Liver (tissue), 8 donors: ENCODE measurements at regions not wholly inside any gene's neighbourhood (a gene's known extent, or its start where the extent isn't known, plus 50 kb on each side); places are given as distances from the start of the nearest gene placed in this dataset.

Source experiments
- DNase-seq: peaks from one replicate; pipeline ENCODE4 v3.0.0-alpha.2; 2017; ENCODE audit warnings: low spot score
- H3K27ac ChIP-seq, 2 donors: one replicate each; pipeline ENCODE4 v1.7.0; 2013; ENCODE audit warnings: inconsistent platforms in 2 of 2, low read length in 2 of 2, control low read depth in 1 of 2, low read depth in 1 of 2, mild to moderate bottlenecking in 1 of 2
- H3K27me3 ChIP-seq, 4 donors: one replicate each; pipeline versions ENCODE4 v1.6.1 to v1.7.0; 2013; ENCODE audit warnings: low read length in 3 of 4, inconsistent platforms in 1 of 4, mild to moderate bottlenecking in 1 of 4, moderate library complexity in 1 of 4; ENCODE audit not compliant: control insufficient read depth in 4 of 4, insufficient read depth in 4 of 4
- H3K36me3 ChIP-seq, 4 donors: one replicate each; pipeline versions ENCODE4 v1.6.1 to v1.7.0; 2013; ENCODE audit warnings: low read length in 3 of 4, mild to moderate bottlenecking in 3 of 4, low read depth in 1 of 4, moderate library complexity in 1 of 4; ENCODE audit not compliant: control insufficient read depth in 4 of 4, insufficient read depth in 3 of 4
- H3K4me1 ChIP-seq, 4 donors: one replicate each; pipeline versions ENCODE4 v1.6.1 to v1.7.0; 2013; ENCODE audit warnings: low read length in 3 of 4, mild to moderate bottlenecking in 3 of 4, moderate library complexity in 1 of 4; ENCODE audit not compliant: control insufficient read depth in 4 of 4, insufficient read depth in 4 of 4
- H3K4me3 ChIP-seq, 3 donors: one replicate each; pipeline versions ENCODE4 v1.6.1 to v1.7.0; 2013; ENCODE audit warnings: low read length in 3 of 3, control low read depth in 1 of 3, low read depth in 1 of 3, mild to moderate bottlenecking in 1 of 3
- H3K9ac ChIP-seq, 2 donors: one replicate each; pipeline ENCODE4 v1.7.0; 2013; ENCODE audit warnings: low read length in 2 of 2, mild to moderate bottlenecking in 2 of 2, moderate library complexity in 2 of 2, control low read depth in 1 of 2, low read depth in 1 of 2
- H3K9me3 ChIP-seq, 4 donors: one replicate each; pipeline versions ENCODE4 v1.6.1 to v1.7.0; 2013; ENCODE audit warnings: low read length in 3 of 4; ENCODE audit not compliant: control insufficient read depth in 4 of 4
- EGR1 ChIP-seq, 2 donors: IDR thresholded peaks; 2 replicates each; pipeline ENCODE4 v1.6.1; 2016 to 2018; ENCODE audit warnings: antibody characterized with exemption in 2 of 2, low read depth in 2 of 2
- FOXA1 ChIP-seq: IDR thresholded peaks from 2 replicates; pipeline ENCODE4 v1.6.1; 2016; ENCODE audit warnings: antibody characterized with exemption
- FOXA2 ChIP-seq: IDR thresholded peaks from 2 replicates; pipeline ENCODE4 v1.6.1; 2016; ENCODE audit warnings: antibody characterized with exemption
- GABPA ChIP-seq, 2 donors: IDR thresholded peaks in 1 of 2; conservative IDR thresholded peaks in 1 of 2; 2 replicates each; pipeline ENCODE4 v1.6.1; 2016; ENCODE audit warnings: antibody characterized with exemption in 2 of 2, mild to moderate bottlenecking in 1 of 2, moderate library complexity in 1 of 2
- HNF4A ChIP-seq, 2 donors: conservative IDR thresholded peaks; 2 replicates each; pipeline ENCODE4 v1.6.1; 2016; ENCODE audit warnings: antibody characterized with exemption in 2 of 2, mild to moderate bottlenecking in 2 of 2
- HNF4G ChIP-seq: IDR thresholded peaks from 2 replicates; pipeline ENCODE4 v1.6.1; 2016; ENCODE audit warnings: antibody characterized with exemption
- JUND ChIP-seq, 2 donors: IDR thresholded peaks; 2 replicates each; pipeline ENCODE4 v1.6.1; 2016; ENCODE audit warnings: antibody characterized with exemption in 2 of 2
- NR2F2 ChIP-seq: IDR thresholded peaks from 2 replicates; pipeline ENCODE4 v1.6.1; 2016; ENCODE audit warnings: antibody characterized with exemption
- RAD21 ChIP-seq, 2 donors: IDR thresholded peaks; 2 replicates each; pipeline ENCODE4 v1.6.1; 2016; ENCODE audit warnings: antibody characterized with exemption in 2 of 2, mild to moderate bottlenecking in 2 of 2
- RXRA ChIP-seq, 2 donors: IDR thresholded peaks; 2 replicates each; pipeline ENCODE4 v1.6.1; 2017 to 2018; ENCODE audit warnings: antibody characterized with exemption in 2 of 2, mild to moderate bottlenecking in 1 of 2
- SP1 ChIP-seq: IDR thresholded peaks from 2 replicates; pipeline ENCODE4 v1.6.1; 2018; ENCODE audit warnings: antibody characterized with exemption, mild to moderate bottlenecking
- TAF1 ChIP-seq: conservative IDR thresholded peaks from 2 replicates; pipeline ENCODE4 v1.6.1; 2016; ENCODE audit warnings: antibody characterized with exemption, mild to moderate bottlenecking
- YY1 ChIP-seq: IDR thresholded peaks from 2 replicates; pipeline ENCODE4 v1.6.1; 2016; ENCODE audit warnings: antibody characterized with exemption, mild to moderate bottlenecking
- WGBS: extraction: QIAGEN DNeasy Blood & Tissue Kit; methylation state at CpG from one replicate; pipeline ENCODE4 v1.1.7; 2013; 5-methylcytosine and 5-hydroxymethylcytosine counted together
- TF ChIP-seq, protein P1 (sequence below): IDR thresholded peaks from 2 replicates; pipeline ENCODE4 v1.6.1; 2016; ENCODE audit warnings: antibody characterized with exemption, mild to moderate bottlenecking
- TF ChIP-seq, protein P2 (sequence below): fragments of 150-350 bp; IDR thresholded peaks from 2 replicates; pipeline ENCODE4 v1.5.1; 2017; ENCODE audit warnings: improper control_type of control experiment, low read depth, low read length; ENCODE audit not compliant: missing input control
- TF ChIP-seq, protein P3 (sequence below): IDR thresholded peaks from 2 replicates; pipeline ENCODE4 v1.6.1; 2016; ENCODE audit warnings: antibody characterized with exemption
- TF ChIP-seq, protein P4 (sequence below): IDR thresholded peaks from 2 replicates; pipeline ENCODE4 v1.6.1; 2016; ENCODE audit warnings: antibody characterized with exemption
- TF ChIP-seq, protein P5 (sequence below): IDR thresholded peaks from 2 replicates; pipeline ENCODE4 v1.6.1; 2016; ENCODE audit warnings: antibody characterized with exemption
- donor health status: healthy.
- donor health status: healthy.
- donor health status: healthy.
- donor health status: healthy.
- donor health status: healthy.

DNA sequence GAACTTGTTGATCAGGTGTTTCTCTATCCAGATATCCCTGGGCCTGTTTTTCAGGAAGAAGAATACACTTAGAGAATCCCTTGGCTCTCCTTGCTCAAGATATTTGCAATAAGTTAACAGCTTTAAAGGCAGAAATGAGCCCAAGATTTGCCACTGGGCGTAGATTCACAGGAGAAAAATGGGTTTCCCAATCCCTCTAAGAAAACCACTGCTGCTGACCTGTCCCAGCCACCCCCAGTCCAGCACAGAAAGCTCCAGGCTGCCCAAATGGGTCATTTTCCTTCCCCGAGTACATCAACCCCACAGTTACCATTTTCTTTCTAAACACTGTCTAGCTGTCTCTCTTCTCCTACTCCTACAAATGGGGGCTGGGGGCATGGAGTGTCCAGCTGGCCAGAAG is 67.3 kb downstream of the ANKRD60 start (continued):
- TF ChIP-seq, protein P1, sequence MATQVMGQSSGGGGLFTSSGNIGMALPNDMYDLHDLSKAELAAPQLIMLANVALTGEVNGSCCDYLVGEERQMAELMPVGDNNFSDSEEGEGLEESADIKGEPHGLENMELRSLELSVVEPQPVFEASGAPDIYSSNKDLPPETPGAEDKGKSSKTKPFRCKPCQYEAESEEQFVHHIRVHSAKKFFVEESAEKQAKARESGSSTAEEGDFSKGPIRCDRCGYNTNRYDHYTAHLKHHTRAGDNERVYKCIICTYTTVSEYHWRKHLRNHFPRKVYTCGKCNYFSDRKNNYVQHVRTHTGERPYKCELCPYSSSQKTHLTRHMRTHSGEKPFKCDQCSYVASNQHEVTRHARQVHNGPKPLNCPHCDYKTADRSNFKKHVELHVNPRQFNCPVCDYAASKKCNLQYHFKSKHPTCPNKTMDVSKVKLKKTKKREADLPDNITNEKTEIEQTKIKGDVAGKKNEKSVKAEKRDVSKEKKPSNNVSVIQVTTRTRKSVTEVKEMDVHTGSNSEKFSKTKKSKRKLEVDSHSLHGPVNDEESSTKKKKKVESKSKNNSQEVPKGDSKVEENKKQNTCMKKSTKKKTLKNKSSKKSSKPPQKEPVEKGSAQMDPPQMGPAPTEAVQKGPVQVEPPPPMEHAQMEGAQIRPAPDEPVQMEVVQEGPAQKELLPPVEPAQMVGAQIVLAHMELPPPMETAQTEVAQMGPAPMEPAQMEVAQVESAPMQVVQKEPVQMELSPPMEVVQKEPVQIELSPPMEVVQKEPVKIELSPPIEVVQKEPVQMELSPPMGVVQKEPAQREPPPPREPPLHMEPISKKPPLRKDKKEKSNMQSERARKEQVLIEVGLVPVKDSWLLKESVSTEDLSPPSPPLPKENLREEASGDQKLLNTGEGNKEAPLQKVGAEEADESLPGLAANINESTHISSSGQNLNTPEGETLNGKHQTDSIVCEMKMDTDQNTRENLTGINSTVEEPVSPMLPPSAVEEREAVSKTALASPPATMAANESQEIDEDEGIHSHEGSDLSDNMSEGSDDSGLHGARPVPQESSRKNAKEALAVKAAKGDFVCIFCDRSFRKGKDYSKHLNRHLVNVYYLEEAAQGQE: no peak
- no peak for TF ChIP-seq HNF4G
- TF ChIP-seq, protein P2, sequence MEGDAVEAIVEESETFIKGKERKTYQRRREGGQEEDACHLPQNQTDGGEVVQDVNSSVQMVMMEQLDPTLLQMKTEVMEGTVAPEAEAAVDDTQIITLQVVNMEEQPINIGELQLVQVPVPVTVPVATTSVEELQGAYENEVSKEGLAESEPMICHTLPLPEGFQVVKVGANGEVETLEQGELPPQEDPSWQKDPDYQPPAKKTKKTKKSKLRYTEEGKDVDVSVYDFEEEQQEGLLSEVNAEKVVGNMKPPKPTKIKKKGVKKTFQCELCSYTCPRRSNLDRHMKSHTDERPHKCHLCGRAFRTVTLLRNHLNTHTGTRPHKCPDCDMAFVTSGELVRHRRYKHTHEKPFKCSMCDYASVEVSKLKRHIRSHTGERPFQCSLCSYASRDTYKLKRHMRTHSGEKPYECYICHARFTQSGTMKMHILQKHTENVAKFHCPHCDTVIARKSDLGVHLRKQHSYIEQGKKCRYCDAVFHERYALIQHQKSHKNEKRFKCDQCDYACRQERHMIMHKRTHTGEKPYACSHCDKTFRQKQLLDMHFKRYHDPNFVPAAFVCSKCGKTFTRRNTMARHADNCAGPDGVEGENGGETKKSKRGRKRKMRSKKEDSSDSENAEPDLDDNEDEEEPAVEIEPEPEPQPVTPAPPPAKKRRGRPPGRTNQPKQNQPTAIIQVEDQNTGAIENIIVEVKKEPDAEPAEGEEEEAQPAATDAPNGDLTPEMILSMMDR: no peak
- TF ChIP-seq FOXA2: no peak

DNA sequence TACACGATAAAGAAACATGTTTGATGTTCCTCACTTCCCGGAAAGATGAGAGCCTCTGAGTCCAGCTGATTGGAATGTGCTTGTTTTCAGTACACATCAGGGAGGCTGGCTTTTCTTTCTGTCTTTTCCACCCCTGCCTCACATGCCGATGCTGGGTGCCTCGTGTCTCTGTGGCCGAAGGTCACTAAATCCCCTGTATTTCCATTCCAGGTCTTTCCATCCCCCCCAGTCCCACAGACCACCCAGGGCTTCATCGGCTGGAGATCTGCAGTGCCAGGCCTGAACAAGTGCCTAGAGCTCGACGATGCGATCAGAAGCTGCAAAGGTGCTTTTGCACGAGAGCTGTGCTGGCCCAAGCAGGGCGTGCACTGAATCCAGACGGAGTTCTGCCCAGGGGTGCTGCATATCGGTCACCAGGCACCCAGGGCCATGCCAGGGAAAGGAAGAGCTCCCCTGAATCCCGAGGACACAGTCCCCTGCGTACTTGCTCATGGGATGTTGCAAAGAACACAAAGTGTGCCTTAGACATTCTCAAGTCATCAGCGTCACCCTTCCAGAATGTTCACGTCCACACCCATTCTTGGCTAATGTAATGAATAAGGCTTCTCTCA is 67.9 kb downstream of the ANKRD60 start:
- DNase-seq: no peak
- Histone ChIP-seq H3K36me3 (no peaks in the 10 kb centered on the region), H3K27me3 (peaks cover 0 to 4% (median 0%) of the 10 kb centered on the region in 4 donors), H3K9ac (no peak overlapping the region), H3K4me3 (no peak overlapping the region), H3K9me3 (no peaks in the 10 kb centered on the region), H3K27ac (no peak overlapping the region), H3K4me1 (no peaks in the 10 kb centered on the region)
- TF ChIP-seq RAD21 (IDR thresholded peaks at IDR 0.05) (no peak), NR2F2 (no peak), EGR1 (IDR thresholded peaks at IDR 0.05; ENCODE audit: low read depth in 2 of 2) (no peak), FOXA1 (no peak), GABPA (IDR thresholded peaks at IDR 0.05 in 1 of 2, conservative IDR thresholded peaks at IDR 0.05 in 1 of 2) (no peak), YY1 (no peak), TAF1 (no peak), HNF4G (no peak), RXRA (IDR thresholded peaks at IDR 0.05) (no peak), HNF4A (conservative IDR thresholded peaks at IDR 0.05) (no peak), JUND (IDR thresholded peaks at IDR 0.05) (no peak), SP1 (no peak), FOXA2 (no peak)
- TF ChIP-seq, protein P1: no peak
- TF ChIP-seq, protein P3, sequence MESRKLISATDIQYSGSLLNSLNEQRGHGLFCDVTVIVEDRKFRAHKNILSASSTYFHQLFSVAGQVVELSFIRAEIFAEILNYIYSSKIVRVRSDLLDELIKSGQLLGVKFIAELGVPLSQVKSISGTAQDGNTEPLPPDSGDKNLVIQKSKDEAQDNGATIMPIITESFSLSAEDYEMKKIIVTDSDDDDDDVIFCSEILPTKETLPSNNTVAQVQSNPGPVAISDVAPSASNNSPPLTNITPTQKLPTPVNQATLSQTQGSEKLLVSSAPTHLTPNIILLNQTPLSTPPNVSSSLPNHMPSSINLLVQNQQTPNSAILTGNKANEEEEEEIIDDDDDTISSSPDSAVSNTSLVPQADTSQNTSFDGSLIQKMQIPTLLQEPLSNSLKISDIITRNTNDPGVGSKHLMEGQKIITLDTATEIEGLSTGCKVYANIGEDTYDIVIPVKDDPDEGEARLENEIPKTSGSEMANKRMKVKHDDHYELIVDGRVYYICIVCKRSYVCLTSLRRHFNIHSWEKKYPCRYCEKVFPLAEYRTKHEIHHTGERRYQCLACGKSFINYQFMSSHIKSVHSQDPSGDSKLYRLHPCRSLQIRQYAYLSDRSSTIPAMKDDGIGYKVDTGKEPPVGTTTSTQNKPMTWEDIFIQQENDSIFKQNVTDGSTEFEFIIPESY: no peak
- TF ChIP-seq, protein P4, sequence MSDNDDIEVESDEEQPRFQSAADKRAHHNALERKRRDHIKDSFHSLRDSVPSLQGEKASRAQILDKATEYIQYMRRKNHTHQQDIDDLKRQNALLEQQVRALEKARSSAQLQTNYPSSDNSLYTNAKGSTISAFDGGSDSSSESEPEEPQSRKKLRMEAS: no peak
- TF ChIP-seq, protein P2: no peak
- TF ChIP-seq, protein P5, sequence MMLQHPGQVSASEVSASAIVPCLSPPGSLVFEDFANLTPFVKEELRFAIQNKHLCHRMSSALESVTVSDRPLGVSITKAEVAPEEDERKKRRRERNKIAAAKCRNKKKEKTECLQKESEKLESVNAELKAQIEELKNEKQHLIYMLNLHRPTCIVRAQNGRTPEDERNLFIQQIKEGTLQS: no peak
- 75% methylated on average over 17 of the region's 17 CpGs for WGBS
